ENCODE measurements at regions not wholly inside any gene's neighbourhood (a gene's known extent, or its start where the extent isn't known, plus 50 kb on each side); places are given as distances from the start of the nearest gene placed in this dataset.
"Not testable (repeated sequence)": the region's sequence is repeated elsewhere in the genome, so short reads cannot be mapped to it uniquely, and the experiment has no call there.

DNA sequence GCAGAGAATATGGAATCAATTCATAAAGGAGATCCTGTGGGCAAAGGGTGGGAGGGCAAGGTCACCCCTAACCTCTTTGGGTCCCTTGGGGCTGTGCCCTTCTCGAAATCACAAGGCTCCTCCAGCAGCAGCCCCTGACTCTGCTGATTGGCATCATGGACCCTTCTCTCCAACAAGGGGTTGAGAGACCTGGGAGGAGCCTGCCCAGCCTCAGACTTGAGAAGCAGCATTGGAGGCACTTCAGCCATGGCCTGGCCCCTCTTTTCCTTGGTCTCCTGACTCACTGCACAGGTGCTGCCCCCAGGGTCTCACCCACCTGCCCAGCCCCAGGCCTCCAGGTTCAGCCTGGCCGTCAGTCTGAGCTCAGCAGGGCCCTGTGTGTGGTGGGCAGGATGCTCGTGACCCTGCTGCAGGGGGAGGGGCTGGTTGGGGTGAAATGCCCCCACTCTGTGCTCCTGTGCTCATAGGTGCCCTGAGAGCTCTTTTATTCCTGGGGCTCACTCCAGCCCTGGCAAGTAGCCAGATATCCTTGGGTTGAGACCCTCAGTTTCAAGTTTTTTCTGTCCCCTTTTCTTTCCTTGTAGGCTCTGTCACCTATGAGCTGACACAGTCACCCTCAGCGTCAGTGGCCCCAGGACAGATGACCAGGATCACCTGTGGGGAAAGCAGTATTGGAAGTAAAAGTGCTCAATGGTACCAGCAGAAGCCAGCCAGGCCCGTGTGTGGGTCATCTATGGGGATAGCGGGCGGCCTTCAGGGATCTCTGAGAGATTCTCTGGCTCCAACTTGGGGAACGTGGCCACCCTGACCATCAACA lies 110.8 kb downstream of the GGTLC2 start:
- no peaks in the 10 kb centered on the region for H3K36me3 Mint-ChIP-seq (ENCODE audit: low read depth)
- H3K9me3 Mint-ChIP-seq (ENCODE audit: low read depth): no peaks in the 10 kb centered on the region
- no peak overlapping the region for H3K27ac Mint-ChIP-seq (ENCODE audit: unreplicated experiment)
- no peaks in the 10 kb centered on the region for H3K4me1 Mint-ChIP-seq (ENCODE audit: low read depth)
- no peak for DNase-seq (ENCODE audit: low spot score)
- H3K27me3 Mint-ChIP-seq (ENCODE audit: low read depth): peaks cover 48% of the 10 kb centered on the region
- no peak for TF ChIP-seq CTCF (IDR thresholded peaks at IDR 0.05)
- no peak overlapping the region for H3K4me3 Mint-ChIP-seq (ENCODE audit: unreplicated experiment)

DNA sequence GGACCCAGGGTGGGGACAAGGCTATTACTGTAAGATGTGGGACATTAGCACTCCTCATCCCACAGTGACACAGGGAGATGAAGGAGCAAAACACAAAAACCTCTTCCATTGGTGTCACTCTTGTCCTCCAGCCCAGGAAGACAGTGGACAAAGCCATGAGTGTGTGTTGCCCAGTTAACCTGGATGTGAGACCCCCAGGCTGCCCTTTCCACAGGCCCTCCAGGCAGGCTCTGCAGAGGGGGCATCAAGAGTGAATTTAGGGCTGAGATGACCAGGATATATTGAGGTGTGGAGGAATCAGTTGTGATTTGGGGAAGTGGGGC lies 111.3 kb downstream of the GGTLC2 start:
- Mint-ChIP-seq H3K27ac (ENCODE audit: unreplicated experiment) (no peak overlapping the region), H3K36me3 (ENCODE audit: low read depth) (no peaks in the 10 kb centered on the region), H3K4me1 (ENCODE audit: low read depth) (no peaks in the 10 kb centered on the region), H3K27me3 (ENCODE audit: low read depth) (peaks cover 49% of the 10 kb centered on the region), H3K4me3 (ENCODE audit: unreplicated experiment) (no peak overlapping the region), H3K9me3 (ENCODE audit: low read depth) (no peaks in the 10 kb centered on the region)
- no peak for DNase-seq (ENCODE audit: low spot score)
- no peak for TF ChIP-seq CTCF (IDR thresholded peaks at IDR 0.05)

DNA sequence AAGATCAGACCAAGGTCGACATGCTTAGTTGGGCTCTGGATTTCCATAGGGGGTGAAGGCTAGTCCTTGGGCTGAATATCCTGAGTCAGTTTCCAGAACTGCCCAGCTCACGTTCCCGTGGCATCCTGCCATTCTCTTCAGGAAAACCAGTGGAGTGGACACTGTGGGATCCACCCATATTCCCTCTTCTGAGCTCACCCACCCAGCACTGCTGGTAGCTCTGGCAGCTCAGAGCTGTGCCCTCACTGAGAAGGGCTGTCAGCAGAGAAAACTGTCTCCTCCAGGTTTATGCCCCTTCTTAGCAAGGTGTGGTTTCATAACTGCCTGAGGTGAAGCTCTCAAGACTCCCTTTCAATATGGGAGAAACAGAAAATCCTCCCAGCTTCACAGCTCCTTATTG lies 111.7 kb downstream of the GGTLC2 start:
- Mint-ChIP-seq H3K9me3 (ENCODE audit: low read depth) (no peaks in the 10 kb centered on the region), H3K27me3 (ENCODE audit: low read depth) (peaks cover 52% of the 10 kb centered on the region), H3K36me3 (ENCODE audit: low read depth) (no peaks in the 10 kb centered on the region), H3K4me3 (ENCODE audit: unreplicated experiment) (no peak overlapping the region), H3K4me1 (ENCODE audit: low read depth) (no peaks in the 10 kb centered on the region), H3K27ac (ENCODE audit: unreplicated experiment) (no peak overlapping the region)
- DNase-seq (ENCODE audit: low spot score): no peak
- TF ChIP-seq CTCF (IDR thresholded peaks at IDR 0.05): no peak

GRCh38 chr22:22756551-22757201 lies 112.3 kb downstream of the GGTLC2 start:
- H3K4me1 Mint-ChIP-seq (ENCODE audit: low read depth); H3K36me3 Mint-ChIP-seq (ENCODE audit: low read depth); DNase-seq (ENCODE audit: low spot score); H3K9me3 Mint-ChIP-seq (ENCODE audit: low read depth); H3K4me3 Mint-ChIP-seq (ENCODE audit: unreplicated experiment): not testable (repeated sequence)
- peaks cover 52% of the 10 kb centered on the region for H3K27me3 Mint-ChIP-seq (ENCODE audit: low read depth)
- peak overlapping the region; percentile 22 for H3K27ac Mint-ChIP-seq (ENCODE audit: unreplicated experiment)

GRCh38 chr22:22758101-22758807 lies 113.8 kb downstream of the GGTLC2 start:
- not testable (repeated sequence) for DNase-seq (ENCODE audit: low spot score); H3K4me1 Mint-ChIP-seq (ENCODE audit: low read depth)

GRCh38 chr22:22759371-22759770 lies 115.0 kb downstream of the GGTLC2 start:
- H3K27ac Mint-ChIP-seq (ENCODE audit: unreplicated experiment): no peak overlapping the region
- TF ChIP-seq CTCF (IDR thresholded peaks at IDR 0.05): no peak
- H3K4me1 Mint-ChIP-seq (ENCODE audit: low read depth): no peaks in the 10 kb centered on the region
- peaks cover 39% of the 10 kb centered on the region for H3K27me3 Mint-ChIP-seq (ENCODE audit: low read depth)
- no peaks in the 10 kb centered on the region for H3K36me3 Mint-ChIP-seq (ENCODE audit: low read depth)
- H3K9me3 Mint-ChIP-seq (ENCODE audit: low read depth): no peaks in the 10 kb centered on the region
- no peak for DNase-seq (ENCODE audit: low spot score)
- no peak overlapping the region for H3K4me3 Mint-ChIP-seq (ENCODE audit: unreplicated experiment)

More at GRCh38 chr22:22758101-22758807, 113.8 kb downstream of the GGTLC2 start:
- peaks cover 44% of the 10 kb centered on the region for H3K27me3 Mint-ChIP-seq (ENCODE audit: low read depth)
- not testable (repeated sequence) for H3K27ac Mint-ChIP-seq (ENCODE audit: unreplicated experiment); H3K9me3 Mint-ChIP-seq (ENCODE audit: low read depth); H3K36me3 Mint-ChIP-seq (ENCODE audit: low read depth); H3K4me3 Mint-ChIP-seq (ENCODE audit: unreplicated experiment)
